Stimulated activated naive B cell treated with anti-CD40 and anti-IgM and Interleukin-4, amounts not matched to agents 10 μg/mL and 1 μg/mL and 100 μg/mL, for 72 hours (primary cell): ENCODE measurements at regions not wholly inside any gene's neighbourhood (a gene's known extent, or its start where the extent isn't known, plus 50 kb on each side); places are given as distances from the start of the nearest gene placed in this dataset.

Experiments used
- ATAC-seq, 2 donors: fragments of 150-1000 bp; cut with Tn5 transposase; replicated peaks; 2 replicates each; pipeline ENCODE4 v1.10.0; 2021; ENCODE audit warnings: moderate library complexity in 1 of 2
- DNase-seq: peaks from one replicate; pipeline ENCODE4 v3.0.0; 2021
- H3K27ac Mint-ChIP-seq: one replicate; pipeline ENCODE4 v1.8.0; 2022; ENCODE audit warnings: mild to moderate bottlenecking, mixed read lengths
- H3K27me3 Mint-ChIP-seq, 2 donors: one replicate each; pipeline ENCODE4 v1.8.0; 2022; ENCODE audit warnings: mixed read lengths in 2 of 2
- H3K36me3 Mint-ChIP-seq, 2 donors: one replicate each; pipeline ENCODE4 v1.8.0; 2022; ENCODE audit warnings: mixed read lengths in 2 of 2, mild to moderate bottlenecking in 1 of 2
- H3K4me1 Mint-ChIP-seq, 2 donors: one replicate each; pipeline ENCODE4 v1.8.0; 2022; ENCODE audit warnings: mixed read lengths in 2 of 2, mild to moderate bottlenecking in 1 of 2
- H3K4me3 Mint-ChIP-seq, 2 donors: one replicate each; pipeline ENCODE4 v1.8.0; 2022; ENCODE audit warnings: mild to moderate bottlenecking in 2 of 2, mixed read lengths in 2 of 2, moderate library complexity in 1 of 2
- H3K9me3 Mint-ChIP-seq, 2 donors: one replicate each; pipeline ENCODE4 v1.8.0; 2022; ENCODE audit warnings: mixed read lengths in 2 of 2, mild to moderate bottlenecking in 1 of 2

GRCh38 chr18:75958683-75959082 lies 531.2 kb upstream of the SMIM21 start:
- Mint-ChIP-seq H3K4me3 (no peak overlapping the region), H3K36me3 (no peaks in the 10 kb centered on the region), H3K27me3 (no peaks in the 10 kb centered on the region), H3K4me1 (no peaks in the 10 kb centered on the region), H3K9me3 (peaks cover 3 to 5% of the 10 kb centered on the region in 2 donors), H3K27ac (no peak overlapping the region)
- DNase-seq (no peak), ATAC-seq (no peak)

- DNase-seq = no peak
- Mint-ChIP-seq H3K4me1 (no peaks in the 10 kb centered on the region), H3K27ac (no peak overlapping the region), H3K4me3 (no peak overlapping the region), H3K36me3 (no peaks in the 10 kb centered on the region), H3K27me3 (no peaks in the 10 kb centered on the region), H3K9me3 (peaks cover 5 to 12% of the 10 kb centered on the region in 2 donors)
- ATAC-seq = no peak
Observed at GRCh38 chr18:75945265-75945933, 517.9 kb upstream of the SMIM21 start.

GRCh38 chr18:75937306-75937705 lies 509.8 kb upstream of the SMIM21 start:
- Mint-ChIP-seq H3K27me3 (no peaks in the 10 kb centered on the region), H3K4me3 (no peak overlapping the region), H3K27ac (no peak overlapping the region), H3K36me3 (no peaks in the 10 kb centered on the region), H3K9me3 (peaks cover 2 to 5% of the 10 kb centered on the region in 2 donors), H3K4me1 (no peaks in the 10 kb centered on the region)
- DNase-seq = no peak
- no peak for ATAC-seq

- ATAC-seq = no peak
- no peak overlapping the region for H3K4me3 Mint-ChIP-seq
- no peak overlapping the region for H3K27ac Mint-ChIP-seq
- H3K27me3 Mint-ChIP-seq = no peaks in the 10 kb centered on the region
- H3K36me3 Mint-ChIP-seq = no peaks in the 10 kb centered on the region
- no peaks in the 10 kb centered on the region for H3K4me1 Mint-ChIP-seq
- peaks cover 0 to 4% of the 10 kb centered on the region in 2 donors for H3K9me3 Mint-ChIP-seq
- no peak for DNase-seq
Observed at GRCh38 chr18:75936862-75937261, 509.4 kb upstream of the SMIM21 start.

- Mint-ChIP-seq H3K27ac (no peak overlapping the region), H3K4me1 (no peaks in the 10 kb centered on the region), H3K9me3 (peaks cover 0 to 4% of the 10 kb centered on the region in 2 donors), H3K4me3 (no peak overlapping the region), H3K27me3 (no peaks in the 10 kb centered on the region), H3K36me3 (no peaks in the 10 kb centered on the region)
- ATAC-seq (no peak), DNase-seq (no peak)
Observed at GRCh38 chr18:75931079-75931478, 503.6 kb upstream of the SMIM21 start.

- no peaks in the 10 kb centered on the region for H3K27me3 Mint-ChIP-seq
- no peak overlapping the region for H3K27ac Mint-ChIP-seq
- peaks cover 0 to 4% of the 10 kb centered on the region in 2 donors for H3K9me3 Mint-ChIP-seq
- H3K4me3 Mint-ChIP-seq = no peak overlapping the region
- ATAC-seq (no peak), DNase-seq (no peak)
- H3K36me3 Mint-ChIP-seq = no peaks in the 10 kb centered on the region
- no peaks in the 10 kb centered on the region for H3K4me1 Mint-ChIP-seq
Observed at GRCh38 chr18:75928706-75929105, 501.2 kb upstream of the SMIM21 start.

- no peak for ATAC-seq
- no peak for DNase-seq
- Mint-ChIP-seq H3K4me1 (no peaks in the 10 kb centered on the region), H3K36me3 (no peaks in the 10 kb centered on the region), H3K4me3 (no peak overlapping the region), H3K9me3 (peaks cover 0 to 4% of the 10 kb centered on the region in 2 donors), H3K27me3 (no peaks in the 10 kb centered on the region), H3K27ac (no peak overlapping the region)
Observed at GRCh38 chr18:75927791-75928190, 500.3 kb upstream of the SMIM21 start.

GRCh38 chr18:75926811-75927210 lies 499.3 kb upstream of the SMIM21 start:
- Mint-ChIP-seq H3K27ac (no peak overlapping the region), H3K4me3 (no peak overlapping the region), H3K9me3 (peaks cover 0 to 4% of the 10 kb centered on the region in 2 donors), H3K4me1 (no peaks in the 10 kb centered on the region), H3K27me3 (no peaks in the 10 kb centered on the region), H3K36me3 (no peaks in the 10 kb centered on the region)
- ATAC-seq (no peak), DNase-seq (no peak)

GRCh38 chr18:75923169-75923568 lies 495.7 kb upstream of the SMIM21 start:
- ATAC-seq (no peak), DNase-seq (no peak)
- H3K27ac Mint-ChIP-seq = no peak overlapping the region
- H3K27me3 Mint-ChIP-seq = peaks cover 0 to under 1% of the 10 kb centered on the region in 2 donors
- H3K4me1 Mint-ChIP-seq = no peaks in the 10 kb centered on the region
- no peaks in the 10 kb centered on the region for H3K36me3 Mint-ChIP-seq
- no peak overlapping the region for H3K4me3 Mint-ChIP-seq
- peaks cover 0 to 4% of the 10 kb centered on the region in 2 donors for H3K9me3 Mint-ChIP-seq

- H3K36me3 Mint-ChIP-seq = no peaks in the 10 kb centered on the region
- no peak for DNase-seq
- ATAC-seq = no peak
- no peak overlapping the region for H3K4me3 Mint-ChIP-seq
- H3K4me1 Mint-ChIP-seq = no peaks in the 10 kb centered on the region
- peaks cover 0 to 3% of the 10 kb centered on the region in 2 donors for H3K9me3 Mint-ChIP-seq
- no peak overlapping the region for H3K27ac Mint-ChIP-seq
- H3K27me3 Mint-ChIP-seq = peaks cover 12 to 21% of the 10 kb centered on the region in 2 donors
Observed at GRCh38 chr18:75916624-75916982, 489.1 kb upstream of the SMIM21 start.

- ATAC-seq = no peak
- H3K4me3 Mint-ChIP-seq = no peak overlapping the region
Observed at GRCh38 chr18:75915941-75916623, 488.6 kb upstream of the SMIM21 start.

GRCh38 chr18:75912829-75913228 lies 485.3 kb upstream of the SMIM21 start:
- Mint-ChIP-seq H3K9me3 (peaks cover 0 to 3% of the 10 kb centered on the region in 2 donors), H3K27ac (no peak overlapping the region), H3K27me3 (peaks cover 10 to 17% of the 10 kb centered on the region in 2 donors), H3K4me1 (no peaks in the 10 kb centered on the region), H3K4me3 (no peak overlapping the region), H3K36me3 (no peaks in the 10 kb centered on the region)
- DNase-seq (no peak), ATAC-seq (no peak)

More at GRCh38 chr18:75915941-75916623, 488.6 kb upstream of the SMIM21 start:
- Mint-ChIP-seq H3K27ac (no peak overlapping the region), H3K36me3 (no peaks in the 10 kb centered on the region), H3K9me3 (peaks cover 0 to 3% of the 10 kb centered on the region in 2 donors), H3K27me3 (peaks cover 12 to 21% of the 10 kb centered on the region in 2 donors), H3K4me1 (no peaks in the 10 kb centered on the region)
- DNase-seq = no peak

GRCh38 chr18:75904416-75904815 lies 476.9 kb upstream of the SMIM21 start:
- Mint-ChIP-seq H3K9me3 (peaks cover 0 to 3% of the 10 kb centered on the region in 2 donors), H3K4me1 (no peaks in the 10 kb centered on the region)
- ATAC-seq = no peak

GRCh38 chr18:75898651-75899050 lies 471.1 kb upstream of the SMIM21 start:
- Mint-ChIP-seq H3K27ac (no peak overlapping the region), H3K36me3 (no peaks in the 10 kb centered on the region), H3K9me3 (peaks cover 0 to 4% of the 10 kb centered on the region in 2 donors), H3K4me1 (no peaks in the 10 kb centered on the region), H3K27me3 (no peaks in the 10 kb centered on the region), H3K4me3 (no peak overlapping the region)
- DNase-seq = no peak
- no peak for ATAC-seq

More at GRCh38 chr18:75904416-75904815, 476.9 kb upstream of the SMIM21 start:
- Mint-ChIP-seq H3K27ac (no peak overlapping the region), H3K27me3 (no peaks in the 10 kb centered on the region), H3K4me3 (no peak overlapping the region), H3K36me3 (no peaks in the 10 kb centered on the region)
- no peak for DNase-seq

- Mint-ChIP-seq H3K27me3 (no peaks in the 10 kb centered on the region), H3K27ac (no peak overlapping the region), H3K36me3 (no peaks in the 10 kb centered on the region), H3K4me3 (no peak overlapping the region), H3K4me1 (no peaks in the 10 kb centered on the region), H3K9me3 (peaks cover 0 to 4% of the 10 kb centered on the region in 2 donors)
- ATAC-seq (no peak), DNase-seq (no peak)
Observed at GRCh38 chr18:75897386-75897785, 469.9 kb upstream of the SMIM21 start.
